Neural progenitor cell (in vitro differentiated cells): ENCODE measurements at regions not wholly inside any gene's neighbourhood (a gene's known extent, or its start where the extent isn't known, plus 50 kb on each side); places are given as distances from the start of the nearest gene placed in this dataset.

Experiments
- CTCF ChIP-seq: fragments of 200-600 bp; sonication (generic); IDR thresholded peaks from 2 replicates; pipeline ENCODE4 v1.5.1; 2017; ENCODE audit warnings: antibody characterized with exemption, mild to moderate bottlenecking
- EZH2 ChIP-seq: fragments of 200-600 bp; sonication (generic); IDR thresholded peaks from 2 replicates; pipeline ENCODE4 v1.6.1; 2017; ENCODE audit warnings: antibody characterized with exemption, mild to moderate bottlenecking, moderate library complexity
- EZH2phosphoT487 ChIP-seq: fragments of 200-600 bp; sonication (generic); IDR thresholded peaks from 2 replicates; pipeline ENCODE4 v1.6.1; 2017; ENCODE audit warnings: antibody characterized with exemption

GRCh38 chr9:88706193-88707113 lies 171.5 kb downstream of the NXNL2 start:
- TF ChIP-seq CTCF (no peak), EZH2 (no peak), EZH2phosphoT487 (no peak)
